SK-N-SH (cell line): ENCODE measurements at regions not wholly inside any gene's neighbourhood (a gene's known extent, or its start where the extent isn't known, plus 50 kb on each side); places are given as distances from the start of the nearest gene placed in this dataset.
A peak's percentile ranks its signal among the peaks of the same experiment; 100 is the strongest.

Experiments used
- CTCF ChIA-PET: fragments of 300-600, 350-600 bp; formaldehyde crosslinking; extraction: SDS; loops from one replicate; lab custom pipeline; 2021; lab: Yijun Ruan, JAX
- POLR2A ChIA-PET: fragments of 350-600 bp; sonication (Branson Sonifier 250); formaldehyde crosslinking; extraction: SDS; loops from one replicate; lab custom pipeline; 2020; ENCODE audit warnings: antibody characterized with exemption, inconsistent platforms; lab: Yijun Ruan, JAX
- DNase-seq: peaks from one replicate; pipeline ENCODE4 v3.0.0; 2012
- H2AFZ ChIP-seq: fragments of 200-600 bp; sonication (generic); 2 replicates; pipeline ENCODE4 v1.8.1; 2016; ENCODE audit warnings: antibody characterized with exemption, mild to moderate bottlenecking, low read depth
- H3F3A ChIP-seq: fragments of 200-600 bp; sonication (generic); replicated peaks from 2 replicates; pipeline ENCODE3; 2016; ENCODE audit warnings: antibody characterized with exemption, mild to moderate bottlenecking; ENCODE audit not compliant: insufficient read depth
- H3K27ac ChIP-seq, 2 experiments: fragments of 200-500 bp in 1 of 2; fragments of 200-600 bp in 1 of 2; sonication (Bioruptor generic) in 1 of 2; sonication (generic), shearing (Covaris generic) in 1 of 2; 2 replicates each; pipeline versions ENCODE4 v1.5.1 to v1.6.1; 2014 to 2016; ENCODE audit warnings: low read depth in 2 of 2, inconsistent platforms in 1 of 2, low read length in 1 of 2, mild to moderate bottlenecking in 1 of 2, mixed read lengths in 1 of 2
- H3K27me3 ChIP-seq: fragments of 200-600 bp; sonication (generic), shearing (Covaris generic); 2 replicates; pipeline ENCODE4 v1.6.1; 2016; ENCODE audit warnings: mixed run types; ENCODE audit not compliant: insufficient read depth
- H3K36me3 ChIP-seq, 2 experiments: fragments of 200-500 bp in 1 of 2; fragments of 200-600 bp in 1 of 2; sonication (Bioruptor generic) in 1 of 2; sonication (generic) in 1 of 2; replicated peaks in 1 of 2; 2 replicates each; pipeline versions ENCODE3 to v1.5.1; 2014 to 2016; ENCODE audit warnings: low read length in 1 of 2, mild to moderate bottlenecking in 1 of 2; ENCODE audit not compliant: insufficient read depth in 2 of 2, control insufficient read depth in 1 of 2
- H3K4me1 ChIP-seq, 2 experiments: fragments of 200-500 bp in 1 of 2; fragments of 200-600 bp in 1 of 2; sonication (Bioruptor generic) in 1 of 2; sonication (generic), shearing (Covaris generic) in 1 of 2; 2 replicates each; pipeline versions ENCODE4 v1.5.1 to v1.6.1; 2014 to 2016; ENCODE audit warnings: low read depth in 1 of 2, low read length in 1 of 2, mixed run types in 1 of 2; ENCODE audit not compliant: insufficient read depth in 2 of 2, control insufficient read depth in 1 of 2
- H3K4me2 ChIP-seq: fragments of 200-600 bp; sonication (generic), shearing (Covaris generic); 2 replicates; pipeline ENCODE4 v1.6.1; 2017; ENCODE audit warnings: mixed run types
- H3K4me3 ChIP-seq, 2 experiments: fragments of 200-500 bp in 1 of 2; fragments of 200-600 bp in 1 of 2; sonication (Bioruptor generic) in 1 of 2; sonication (generic), shearing (Covaris generic) in 1 of 2; 2 replicates each; pipeline versions ENCODE4 v1.5.1 to v1.8.1; 2014 to 2016; ENCODE audit warnings: low read depth in 2 of 2, inconsistent platforms in 1 of 2, low read length in 1 of 2, mild to moderate bottlenecking in 1 of 2, mixed read lengths in 1 of 2, moderate library complexity in 1 of 2
- H3K79me2 ChIP-seq: fragments of 200-600 bp; sonication (generic); 2 replicates; pipeline ENCODE4 v1.8.1; 2017; ENCODE audit warnings: mild to moderate bottlenecking; ENCODE audit not compliant: insufficient read depth
- H3K9ac ChIP-seq: fragments of 200-600 bp; sonication (generic); 2 replicates; pipeline ENCODE4 v1.6.1; 2017; ENCODE audit warnings: mixed run types
- H3K9me2 ChIP-seq: fragments of 200-600 bp; sonication (generic); 2 replicates; pipeline ENCODE4 v1.6.1; 2017; ENCODE audit warnings: mixed run types
- H3K9me3 ChIP-seq: fragments of 200-600 bp; sonication (generic); 2 replicates; pipeline ENCODE4 v1.6.1; 2017; ENCODE audit warnings: mixed run types, mild to moderate bottlenecking, moderate library complexity
- H4K20me1 ChIP-seq: fragments of 200-600 bp; sonication (generic); 2 replicates; pipeline ENCODE4 v1.6.1; 2017; ENCODE audit warnings: mild to moderate bottlenecking, mixed run types; ENCODE audit not compliant: insufficient read depth
- EP300 ChIP-seq, 2 experiments: IDR thresholded peaks; 2 replicates each; pipeline versions ENCODE4 v1.4.0 to v1.6.1; 2012; ENCODE audit warnings: borderline replicate concordance in 1 of 2, low read depth in 1 of 2, low read length in 1 of 2
- FOSL2 ChIP-seq: IDR thresholded peaks from 2 replicates; pipeline ENCODE4 v1.4.0; 2012; ENCODE audit warnings: low read depth, mild to moderate bottlenecking, moderate library complexity, borderline replicate concordance
- JUND ChIP-seq: IDR thresholded peaks from 2 replicates; pipeline ENCODE4 v1.4.0; 2012
- MEF2A ChIP-seq: IDR thresholded peaks from 2 replicates; pipeline ENCODE4 v1.4.0; 2012; ENCODE audit warnings: low read depth, borderline replicate concordance
- NFIC ChIP-seq: IDR thresholded peaks from 2 replicates; pipeline ENCODE4 v1.4.0; 2012; ENCODE audit warnings: borderline replicate concordance
- RAD21 ChIP-seq: IDR thresholded peaks from 2 replicates; pipeline ENCODE4 v1.6.1; 2012; ENCODE audit warnings: mild to moderate bottlenecking, low read length
- RCOR1 ChIP-seq: fragments of 150-350 bp; IDR thresholded peaks from 2 replicates; pipeline ENCODE4 v1.6.1; 2017; ENCODE audit warnings: antibody characterized with exemption, low read length
- RXRA ChIP-seq: IDR thresholded peaks from 2 replicates; pipeline ENCODE4 v1.4.0; 2012; ENCODE audit warnings: low read depth, mild to moderate bottlenecking, borderline replicate concordance
- SIN3A ChIP-seq: IDR thresholded peaks from 2 replicates; pipeline ENCODE4 v1.6.1; 2012; ENCODE audit warnings: low read depth, mild to moderate bottlenecking, low read length, moderate library complexity, borderline replicate concordance
- TAF1 ChIP-seq: IDR thresholded peaks from 2 replicates; pipeline ENCODE4 v1.6.1; 2012; ENCODE audit warnings: low read depth, mild to moderate bottlenecking, low read length, moderate library complexity, borderline replicate concordance
- TCF12 ChIP-seq: IDR thresholded peaks from 2 replicates; pipeline ENCODE4 v1.4.0; 2012
- TEAD4 ChIP-seq: IDR thresholded peaks from 2 replicates; pipeline ENCODE4 v1.4.0; 2012; ENCODE audit warnings: mild to moderate bottlenecking, borderline replicate concordance; ENCODE audit not compliant: insufficient read depth
- WGBS: methylation state at CpG from one replicate; pipeline ENCODE4 v1.1.6; 2017; ENCODE audit warnings: low lambda C conversion rate; 5-methylcytosine and 5-hydroxymethylcytosine counted together
- TF ChIP-seq, protein P1 (sequence below): IDR thresholded peaks from 2 replicates; pipeline ENCODE4 v1.6.1; 2012; ENCODE audit warnings: mild to moderate bottlenecking, low read depth, low read length, moderate library complexity
- TF ChIP-seq, protein P2 (sequence below): fragments of 150-350 bp; IDR thresholded peaks from 2 replicates; pipeline ENCODE4 v1.6.1; 2016; ENCODE audit warnings: mild to moderate bottlenecking, low read depth, low read length
- TF ChIP-seq, protein P3 (sequence below): IDR thresholded peaks from 2 replicates; pipeline ENCODE4 v1.4.0; 2012; ENCODE audit warnings: low read depth, borderline replicate concordance
- TF ChIP-seq, protein P4 (sequence below): IDR thresholded peaks from 2 replicates; pipeline ENCODE4 v1.4.0; 2012; ENCODE audit warnings: low read depth
- TF ChIP-seq, protein P5 (sequence below): fragments of 200-600 bp; sonication (generic); IDR thresholded peaks from 2 replicates; pipeline ENCODE4 v1.6.1; 2017; ENCODE audit warnings: antibody characterized with exemption, mild to moderate bottlenecking, moderate library complexity

DNA sequence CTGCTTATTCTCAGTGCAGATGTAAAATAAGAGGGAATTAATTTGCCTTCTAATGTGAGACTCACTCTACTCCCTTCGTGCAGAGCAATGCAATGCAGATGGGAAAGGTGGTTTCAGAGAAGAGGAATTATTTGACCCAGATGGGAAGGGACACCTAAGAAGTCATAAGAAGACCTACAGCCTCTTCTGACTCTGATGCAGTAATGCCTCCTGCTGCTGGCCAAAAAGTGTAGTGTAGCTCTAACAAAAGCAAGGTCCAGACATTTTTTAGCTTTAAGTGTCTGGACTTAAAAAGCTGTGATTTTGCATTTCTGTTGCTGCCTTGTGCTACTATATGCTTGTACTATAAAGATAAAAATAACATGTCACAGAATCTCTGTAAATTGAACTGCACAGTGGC is 501.4 kb downstream of the TTLL7 start:
- Histone ChIP-seq H4K20me1 (no peaks in the 10 kb centered on the region), H2AFZ (no peak overlapping the region), H3K27me3 (no peaks in the 10 kb centered on the region), H3K79me2 (no peaks in the 10 kb centered on the region), H3K27ac (no peak overlapping the region), H3K9me2 (no peaks in the 10 kb centered on the region), H3K4me1 (peaks cover 0 to 2% of the 10 kb centered on the region in 2 experiments; a peak in 2 of 4 replicates), H3K36me3 (no peaks in the 10 kb centered on the region), H3F3A (no peaks in the 10 kb centered on the region), H3K4me3 (no peak overlapping the region), H3K9me3 (no peaks in the 10 kb centered on the region), H3K9ac (no peak overlapping the region), H3K4me2 (no peak overlapping the region)
- ChIA-PET CTCF (interaction anchor here (1.2 kb wide), 1 partner anchor 272 kb away, joined by 4 read pairs; no protein-coding TSS in a partner anchor), POLR2A (no interaction called here)
- no peak for TF ChIP-seq EP300 (IDR thresholded peaks at IDR 0.05; ENCODE audit: borderline replicate concordance in 1 of 2, low read depth in 1 of 2, low read length in 1 of 2)
- TF ChIP-seq, protein P1, sequence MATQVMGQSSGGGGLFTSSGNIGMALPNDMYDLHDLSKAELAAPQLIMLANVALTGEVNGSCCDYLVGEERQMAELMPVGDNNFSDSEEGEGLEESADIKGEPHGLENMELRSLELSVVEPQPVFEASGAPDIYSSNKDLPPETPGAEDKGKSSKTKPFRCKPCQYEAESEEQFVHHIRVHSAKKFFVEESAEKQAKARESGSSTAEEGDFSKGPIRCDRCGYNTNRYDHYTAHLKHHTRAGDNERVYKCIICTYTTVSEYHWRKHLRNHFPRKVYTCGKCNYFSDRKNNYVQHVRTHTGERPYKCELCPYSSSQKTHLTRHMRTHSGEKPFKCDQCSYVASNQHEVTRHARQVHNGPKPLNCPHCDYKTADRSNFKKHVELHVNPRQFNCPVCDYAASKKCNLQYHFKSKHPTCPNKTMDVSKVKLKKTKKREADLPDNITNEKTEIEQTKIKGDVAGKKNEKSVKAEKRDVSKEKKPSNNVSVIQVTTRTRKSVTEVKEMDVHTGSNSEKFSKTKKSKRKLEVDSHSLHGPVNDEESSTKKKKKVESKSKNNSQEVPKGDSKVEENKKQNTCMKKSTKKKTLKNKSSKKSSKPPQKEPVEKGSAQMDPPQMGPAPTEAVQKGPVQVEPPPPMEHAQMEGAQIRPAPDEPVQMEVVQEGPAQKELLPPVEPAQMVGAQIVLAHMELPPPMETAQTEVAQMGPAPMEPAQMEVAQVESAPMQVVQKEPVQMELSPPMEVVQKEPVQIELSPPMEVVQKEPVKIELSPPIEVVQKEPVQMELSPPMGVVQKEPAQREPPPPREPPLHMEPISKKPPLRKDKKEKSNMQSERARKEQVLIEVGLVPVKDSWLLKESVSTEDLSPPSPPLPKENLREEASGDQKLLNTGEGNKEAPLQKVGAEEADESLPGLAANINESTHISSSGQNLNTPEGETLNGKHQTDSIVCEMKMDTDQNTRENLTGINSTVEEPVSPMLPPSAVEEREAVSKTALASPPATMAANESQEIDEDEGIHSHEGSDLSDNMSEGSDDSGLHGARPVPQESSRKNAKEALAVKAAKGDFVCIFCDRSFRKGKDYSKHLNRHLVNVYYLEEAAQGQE: no peak
- no peak for TF ChIP-seq NFIC
- no peak for TF ChIP-seq SIN3A
- no peak for TF ChIP-seq JUND
- TF ChIP-seq, protein P2, sequence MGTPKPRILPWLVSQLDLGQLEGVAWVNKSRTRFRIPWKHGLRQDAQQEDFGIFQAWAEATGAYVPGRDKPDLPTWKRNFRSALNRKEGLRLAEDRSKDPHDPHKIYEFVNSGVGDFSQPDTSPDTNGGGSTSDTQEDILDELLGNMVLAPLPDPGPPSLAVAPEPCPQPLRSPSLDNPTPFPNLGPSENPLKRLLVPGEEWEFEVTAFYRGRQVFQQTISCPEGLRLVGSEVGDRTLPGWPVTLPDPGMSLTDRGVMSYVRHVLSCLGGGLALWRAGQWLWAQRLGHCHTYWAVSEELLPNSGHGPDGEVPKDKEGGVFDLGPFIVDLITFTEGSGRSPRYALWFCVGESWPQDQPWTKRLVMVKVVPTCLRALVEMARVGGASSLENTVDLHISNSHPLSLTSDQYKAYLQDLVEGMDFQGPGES: no peak
- TF ChIP-seq, protein P3, sequence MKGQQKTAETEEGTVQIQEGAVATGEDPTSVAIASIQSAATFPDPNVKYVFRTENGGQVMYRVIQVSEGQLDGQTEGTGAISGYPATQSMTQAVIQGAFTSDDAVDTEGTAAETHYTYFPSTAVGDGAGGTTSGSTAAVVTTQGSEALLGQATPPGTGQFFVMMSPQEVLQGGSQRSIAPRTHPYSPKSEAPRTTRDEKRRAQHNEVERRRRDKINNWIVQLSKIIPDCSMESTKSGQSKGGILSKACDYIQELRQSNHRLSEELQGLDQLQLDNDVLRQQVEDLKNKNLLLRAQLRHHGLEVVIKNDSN: no peak
- no peak for TF ChIP-seq RCOR1
- TF ChIP-seq, protein P4, sequence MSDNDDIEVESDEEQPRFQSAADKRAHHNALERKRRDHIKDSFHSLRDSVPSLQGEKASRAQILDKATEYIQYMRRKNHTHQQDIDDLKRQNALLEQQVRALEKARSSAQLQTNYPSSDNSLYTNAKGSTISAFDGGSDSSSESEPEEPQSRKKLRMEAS: no peak
- TF ChIP-seq MEF2A: no peak
- TF ChIP-seq RAD21: peak; percentile 49
- no peak for TF ChIP-seq TEAD4
- TF ChIP-seq, protein P5, sequence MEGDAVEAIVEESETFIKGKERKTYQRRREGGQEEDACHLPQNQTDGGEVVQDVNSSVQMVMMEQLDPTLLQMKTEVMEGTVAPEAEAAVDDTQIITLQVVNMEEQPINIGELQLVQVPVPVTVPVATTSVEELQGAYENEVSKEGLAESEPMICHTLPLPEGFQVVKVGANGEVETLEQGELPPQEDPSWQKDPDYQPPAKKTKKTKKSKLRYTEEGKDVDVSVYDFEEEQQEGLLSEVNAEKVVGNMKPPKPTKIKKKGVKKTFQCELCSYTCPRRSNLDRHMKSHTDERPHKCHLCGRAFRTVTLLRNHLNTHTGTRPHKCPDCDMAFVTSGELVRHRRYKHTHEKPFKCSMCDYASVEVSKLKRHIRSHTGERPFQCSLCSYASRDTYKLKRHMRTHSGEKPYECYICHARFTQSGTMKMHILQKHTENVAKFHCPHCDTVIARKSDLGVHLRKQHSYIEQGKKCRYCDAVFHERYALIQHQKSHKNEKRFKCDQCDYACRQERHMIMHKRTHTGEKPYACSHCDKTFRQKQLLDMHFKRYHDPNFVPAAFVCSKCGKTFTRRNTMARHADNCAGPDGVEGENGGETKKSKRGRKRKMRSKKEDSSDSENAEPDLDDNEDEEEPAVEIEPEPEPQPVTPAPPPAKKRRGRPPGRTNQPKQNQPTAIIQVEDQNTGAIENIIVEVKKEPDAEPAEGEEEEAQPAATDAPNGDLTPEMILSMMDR: peak; percentile 39
- TF ChIP-seq RXRA: no peak
- TF ChIP-seq TAF1: no peak
- no peak for TF ChIP-seq FOSL2
- TF ChIP-seq TCF12: no peak
- no peak for DNase-seq
- 38% methylated on average over 1 of the region's 1 CpG for WGBS
